ENCODE measurements at regions not wholly inside any gene's neighbourhood (a gene's known extent, or its start where the extent isn't known, plus 50 kb on each side); places are given as distances from the start of the nearest gene placed in this dataset.

- FAIRE-seq: no peak
- dilution Hi-C loops (cut with MboI; ENCODE audit: extremely low pct_ligation_motif_present, low sequenced_read_pairs): no loop called here
Observed at GRCh38 chr2:228725031-228725430, 543.5 kb upstream of the SPHKAP start.

More at GRCh38 chr2:228725031-228725430, 543.5 kb upstream of the SPHKAP start:
- Histone ChIP-seq H3K27me3 (ENCODE audit: control insufficient read depth in 2 of 2, insufficient read depth in 2 of 2, low read length in 2 of 2) (no peaks in the 10 kb centered on the region), H3K9me1 (replicated peaks; ENCODE audit: control insufficient read depth, extremely low read depth, insufficient read depth, low read length) (no peaks in the 10 kb centered on the region), H3K79me2 (ENCODE audit: control insufficient read depth, insufficient read depth, low read length) (no peaks in the 10 kb centered on the region), H3K4me2 (ENCODE audit: insufficient read depth, low read length) (no peak overlapping the region), H3K9ac (replicated peaks; ENCODE audit: extremely low read depth, insufficient read depth, low read length) (no peak overlapping the region), H3K27ac (ENCODE audit: insufficient read depth, low read depth, low read length) (no peak overlapping the region), H3K4me3 (replicated peaks in 1 of 3; ENCODE audit: insufficient read depth in 1 of 3, low read depth in 1 of 3, low read length in 3 of 3) (no peak overlapping the region), H3K9me3 (replicated peaks; ENCODE audit: control insufficient read depth, insufficient read depth, low read length) (peaks cover 2% of the 10 kb centered on the region), H3K36me3 (ENCODE audit: control insufficient read depth in 2 of 2, extremely low read depth in 1 of 2, insufficient read depth in 2 of 2, low read length in 2 of 2) (no peaks in the 10 kb centered on the region), H3K4me1 (ENCODE audit: control insufficient read depth, extremely low read depth, insufficient read depth, low read length) (no peaks in the 10 kb centered on the region), H4K20me1 (replicated peaks; ENCODE audit: control insufficient read depth, extremely low read depth, insufficient read depth, low read length) (no peaks in the 10 kb centered on the region), H2AFZ (ENCODE audit: low read depth, low read length) (no peak overlapping the region)
- intact Hi-C loops (cut with micrococcal nuclease): no loop called here
- POLR2A ChIA-PET: no interaction called here
- no peak for TF ChIP-seq POLR2A (IDR thresholded peaks at IDR 0.05; ENCODE audit: low read depth, low read length)
- no peak for TF ChIP-seq FOS (IDR thresholded peaks at IDR 0.05; ENCODE audit: borderline replicate concordance, insufficient read depth, low read length)
- TF ChIP-seq GATA2 (IDR thresholded peaks at IDR 0.05; ENCODE audit: insufficient read depth, insufficient read length, low read depth, low read length): no peak
- no peak for TF ChIP-seq MYC (IDR thresholded peaks at IDR 0.05; ENCODE audit: low read depth, low read length)
- TF ChIP-seq POLR2AphosphoS5 (IDR thresholded peaks at IDR 0.05; ENCODE audit: insufficient read depth, low read depth, low read length): no peak
- TF ChIP-seq, protein P1, sequence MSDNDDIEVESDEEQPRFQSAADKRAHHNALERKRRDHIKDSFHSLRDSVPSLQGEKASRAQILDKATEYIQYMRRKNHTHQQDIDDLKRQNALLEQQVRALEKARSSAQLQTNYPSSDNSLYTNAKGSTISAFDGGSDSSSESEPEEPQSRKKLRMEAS (IDR thresholded peaks at IDR 0.05; ENCODE audit: insufficient read depth, insufficient read length): no peak
- no peak for TF ChIP-seq JUN (IDR thresholded peaks at IDR 0.05; ENCODE audit: borderline replicate concordance, insufficient read depth, insufficient read length, low read depth)
- TF ChIP-seq EZH2 (IDR thresholded peaks at IDR 0.05; ENCODE audit: borderline replicate concordance, low read depth, low read length, severe bottlenecking): no peak
- TF ChIP-seq CTCF (IDR thresholded peaks at IDR 0.05; ENCODE audit: extremely low read depth in 1 of 2, insufficient read depth in 1 of 2, low read depth in 1 of 2, low read length in 2 of 2): no peak
- DNase-seq (ENCODE audit: low read depth, low spot score): no peak
- CTCF ChIA-PET: no interaction called here
- BruUV-seq (replicated peaks): no TSS peak

Measured in endothelial cell of umbilical vein (primary cell).